Neural cell (in vitro differentiated cells): ENCODE measurements at regions not wholly inside any gene's neighbourhood (a gene's known extent, or its start where the extent isn't known, plus 50 kb on each side); places are given as distances from the start of the nearest gene placed in this dataset.

Source experiments
- EP300 ChIP-seq: fragments of 450-650 bp; conservative IDR thresholded peaks from 2 replicates; pipeline ENCODE4 v1.6.1; 2014; ENCODE audit warnings: antibody characterized with exemption, mild to moderate bottlenecking, moderate library complexity; ENCODE audit not compliant: poor library complexity, severe bottlenecking
- EZH2 ChIP-seq: fragments of 200-600, 300-800 bp; shearing (Covaris generic), sonication (generic); IDR thresholded peaks from 2 replicates; pipeline ENCODE4 v1.6.1; 2014; ENCODE audit warnings: antibody characterized with exemption, low read length, borderline replicate concordance, mild to moderate bottlenecking; ENCODE audit not compliant: insufficient read depth, poor library complexity, severe bottlenecking
- MXI1 ChIP-seq: fragments of 450-650 bp; conservative IDR thresholded peaks from 2 replicates; pipeline ENCODE4 v1.6.1; 2014; ENCODE audit warnings: antibody characterized with exemption, mild to moderate bottlenecking; ENCODE audit not compliant: poor library complexity, severe bottlenecking
- POLR2AphosphoS5 ChIP-seq: IDR thresholded peaks from 2 replicates; pipeline ENCODE4 v1.6.1; 2012
- RAD21 ChIP-seq: fragments of 450-650 bp; conservative IDR thresholded peaks from 2 replicates; pipeline ENCODE4 v1.6.1; 2014; ENCODE audit warnings: antibody characterized with exemption, mild to moderate bottlenecking, moderate library complexity
- SMC3 ChIP-seq: fragments of 450-650 bp; conservative IDR thresholded peaks from 2 replicates; pipeline ENCODE4 v1.6.1; 2014; ENCODE audit warnings: antibody characterized with exemption, mild to moderate bottlenecking, moderate library complexity; ENCODE audit not compliant: poor library complexity
- TAF1 ChIP-seq: IDR thresholded peaks from 2 replicates; pipeline ENCODE4 v1.6.1; 2012; ENCODE audit warnings: low read depth
- TF ChIP-seq, protein P1 (sequence below): fragments of 450-650 bp; IDR thresholded peaks from 2 replicates; pipeline ENCODE4 v1.5.1; 2014; ENCODE audit warnings: antibody characterized with exemption, mild to moderate bottlenecking, moderate library complexity; ENCODE audit not compliant: poor library complexity, severe bottlenecking
- TF ChIP-seq, protein P2 (sequence below): IDR thresholded peaks from 2 replicates; pipeline ENCODE4 v1.6.1; 2012; ENCODE audit warnings: borderline replicate concordance

DNA sequence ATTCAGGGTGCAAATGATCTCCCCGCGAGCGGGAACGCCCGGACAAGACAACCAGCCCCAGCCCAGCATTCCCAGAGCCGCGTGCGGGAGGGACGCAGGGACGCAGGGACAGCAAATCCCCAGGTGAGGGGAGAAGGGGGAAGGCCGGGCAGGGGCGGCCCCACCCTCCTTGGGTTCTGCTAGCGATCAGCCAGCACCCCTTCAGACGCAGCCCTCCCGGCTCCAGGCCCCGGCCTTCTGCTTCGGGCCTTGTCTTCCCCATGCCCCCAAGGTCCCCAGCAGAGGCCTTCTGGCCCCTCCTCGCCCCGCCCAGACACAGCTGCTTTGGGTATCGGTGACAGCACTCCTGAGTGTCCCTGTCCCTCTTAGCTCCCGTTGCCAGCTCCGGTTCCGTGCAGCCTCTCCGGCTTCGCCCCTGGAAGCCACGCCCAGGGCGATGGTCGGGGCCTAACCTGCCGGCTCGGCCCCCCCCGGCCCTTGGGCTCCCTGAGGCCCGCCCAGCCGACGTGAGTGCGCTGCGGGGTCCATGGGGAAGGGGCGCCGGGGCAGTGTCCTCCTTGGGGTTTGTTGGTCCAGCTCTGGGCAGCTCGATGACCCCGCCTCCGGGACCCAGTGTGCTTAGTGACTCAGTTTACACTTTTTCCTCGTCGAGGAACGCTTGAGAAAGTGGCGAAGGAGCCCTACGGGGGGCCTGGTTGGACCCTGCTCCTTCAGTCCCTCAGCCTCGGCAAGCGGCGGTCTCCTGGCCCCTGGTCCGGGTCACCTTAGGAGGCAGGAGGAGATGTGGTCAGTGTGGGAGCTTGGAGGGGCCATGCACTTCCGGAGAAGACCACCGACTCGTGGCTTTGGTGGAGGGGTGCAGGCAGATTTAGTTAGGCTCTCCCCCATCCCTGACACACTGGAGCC lies 50.5 kb upstream of the AMZ2 start:
- TF ChIP-seq, protein P1, sequence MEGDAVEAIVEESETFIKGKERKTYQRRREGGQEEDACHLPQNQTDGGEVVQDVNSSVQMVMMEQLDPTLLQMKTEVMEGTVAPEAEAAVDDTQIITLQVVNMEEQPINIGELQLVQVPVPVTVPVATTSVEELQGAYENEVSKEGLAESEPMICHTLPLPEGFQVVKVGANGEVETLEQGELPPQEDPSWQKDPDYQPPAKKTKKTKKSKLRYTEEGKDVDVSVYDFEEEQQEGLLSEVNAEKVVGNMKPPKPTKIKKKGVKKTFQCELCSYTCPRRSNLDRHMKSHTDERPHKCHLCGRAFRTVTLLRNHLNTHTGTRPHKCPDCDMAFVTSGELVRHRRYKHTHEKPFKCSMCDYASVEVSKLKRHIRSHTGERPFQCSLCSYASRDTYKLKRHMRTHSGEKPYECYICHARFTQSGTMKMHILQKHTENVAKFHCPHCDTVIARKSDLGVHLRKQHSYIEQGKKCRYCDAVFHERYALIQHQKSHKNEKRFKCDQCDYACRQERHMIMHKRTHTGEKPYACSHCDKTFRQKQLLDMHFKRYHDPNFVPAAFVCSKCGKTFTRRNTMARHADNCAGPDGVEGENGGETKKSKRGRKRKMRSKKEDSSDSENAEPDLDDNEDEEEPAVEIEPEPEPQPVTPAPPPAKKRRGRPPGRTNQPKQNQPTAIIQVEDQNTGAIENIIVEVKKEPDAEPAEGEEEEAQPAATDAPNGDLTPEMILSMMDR, result no peak
- TF ChIP-seq RAD21 (no peak), EZH2 (no peak), POLR2AphosphoS5 (no peak), EP300 (no peak), TAF1 (no peak), MXI1 (no peak), SMC3 (no peak)
- TF ChIP-seq, protein P2, sequence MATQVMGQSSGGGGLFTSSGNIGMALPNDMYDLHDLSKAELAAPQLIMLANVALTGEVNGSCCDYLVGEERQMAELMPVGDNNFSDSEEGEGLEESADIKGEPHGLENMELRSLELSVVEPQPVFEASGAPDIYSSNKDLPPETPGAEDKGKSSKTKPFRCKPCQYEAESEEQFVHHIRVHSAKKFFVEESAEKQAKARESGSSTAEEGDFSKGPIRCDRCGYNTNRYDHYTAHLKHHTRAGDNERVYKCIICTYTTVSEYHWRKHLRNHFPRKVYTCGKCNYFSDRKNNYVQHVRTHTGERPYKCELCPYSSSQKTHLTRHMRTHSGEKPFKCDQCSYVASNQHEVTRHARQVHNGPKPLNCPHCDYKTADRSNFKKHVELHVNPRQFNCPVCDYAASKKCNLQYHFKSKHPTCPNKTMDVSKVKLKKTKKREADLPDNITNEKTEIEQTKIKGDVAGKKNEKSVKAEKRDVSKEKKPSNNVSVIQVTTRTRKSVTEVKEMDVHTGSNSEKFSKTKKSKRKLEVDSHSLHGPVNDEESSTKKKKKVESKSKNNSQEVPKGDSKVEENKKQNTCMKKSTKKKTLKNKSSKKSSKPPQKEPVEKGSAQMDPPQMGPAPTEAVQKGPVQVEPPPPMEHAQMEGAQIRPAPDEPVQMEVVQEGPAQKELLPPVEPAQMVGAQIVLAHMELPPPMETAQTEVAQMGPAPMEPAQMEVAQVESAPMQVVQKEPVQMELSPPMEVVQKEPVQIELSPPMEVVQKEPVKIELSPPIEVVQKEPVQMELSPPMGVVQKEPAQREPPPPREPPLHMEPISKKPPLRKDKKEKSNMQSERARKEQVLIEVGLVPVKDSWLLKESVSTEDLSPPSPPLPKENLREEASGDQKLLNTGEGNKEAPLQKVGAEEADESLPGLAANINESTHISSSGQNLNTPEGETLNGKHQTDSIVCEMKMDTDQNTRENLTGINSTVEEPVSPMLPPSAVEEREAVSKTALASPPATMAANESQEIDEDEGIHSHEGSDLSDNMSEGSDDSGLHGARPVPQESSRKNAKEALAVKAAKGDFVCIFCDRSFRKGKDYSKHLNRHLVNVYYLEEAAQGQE, result no peak
